H9 (cell line): ENCODE measurements at regions not wholly inside any gene's neighbourhood (a gene's known extent, or its start where the extent isn't known, plus 50 kb on each side); places are given as distances from the start of the nearest gene placed in this dataset.

Experiments
- DNase-seq: peaks from one replicate; pipeline ENCODE4 v3.0.0-alpha.2; 2017
- H2AFZ ChIP-seq: one replicate; pipeline ENCODE4 v1.6.1; 2013; ENCODE audit warnings: mild to moderate bottlenecking, low read length, control low read depth, moderate library complexity
- H2AK5ac ChIP-seq: 2 replicates; pipeline ENCODE4 v1.6.1; 2013; ENCODE audit warnings: low read length, control low read depth, mixed read lengths; ENCODE audit not compliant: insufficient read length
- H2BK120ac ChIP-seq: one replicate; pipeline ENCODE4 v1.6.1; 2013; ENCODE audit warnings: low read depth, mild to moderate bottlenecking, low read length, control low read depth, inconsistent platforms; ENCODE audit not compliant: poor library complexity, severe bottlenecking
- H2BK12ac ChIP-seq: 2 replicates; pipeline ENCODE4 v1.6.1; 2013; ENCODE audit warnings: low read length, control low read depth, mixed read lengths, low read depth; ENCODE audit not compliant: insufficient read length
- H2BK15ac ChIP-seq: 2 replicates; pipeline ENCODE4 v1.6.1; 2013; ENCODE audit warnings: low read depth, low read length, control low read depth
- H2BK20ac ChIP-seq: one replicate; pipeline ENCODE4 v1.6.1; 2013; ENCODE audit warnings: low read depth, mild to moderate bottlenecking, low read length, control low read depth, inconsistent platforms; ENCODE audit not compliant: poor library complexity, severe bottlenecking
- H2BK5ac ChIP-seq: 2 replicates; pipeline ENCODE4 v1.6.1; 2013; ENCODE audit warnings: low read length, control low read depth, mixed read lengths; ENCODE audit not compliant: insufficient read length
- H3K14ac ChIP-seq: 2 replicates; pipeline ENCODE4 v1.6.1; 2013; ENCODE audit warnings: low read length, control low read depth; ENCODE audit not compliant: insufficient read depth
- H3K18ac ChIP-seq: 2 replicates; pipeline ENCODE4 v1.6.1; 2013; ENCODE audit warnings: low read depth, mild to moderate bottlenecking, mixed read lengths, low read length, control low read depth; ENCODE audit not compliant: insufficient read length
- H3K23ac ChIP-seq: 2 replicates; pipeline ENCODE4 v1.6.1; 2013; ENCODE audit warnings: low read length, control low read depth, mixed read lengths, low read depth; ENCODE audit not compliant: insufficient read length
- H3K23me2 ChIP-seq: 2 replicates; pipeline ENCODE4 v1.6.1; 2013; ENCODE audit warnings: low read depth, mild to moderate bottlenecking, mixed read lengths, low read length, control low read depth; ENCODE audit not compliant: insufficient read length, poor library complexity, severe bottlenecking
- H3K27ac ChIP-seq: 2 replicates; pipeline ENCODE4 v1.5.1; 2013; ENCODE audit warnings: low read length, control low read depth, mixed read lengths, low read depth; ENCODE audit not compliant: insufficient read length
- H3K27me3 ChIP-seq: 2 replicates; pipeline ENCODE4 v1.6.1; 2013; ENCODE audit warnings: low read length, control low read depth, inconsistent platforms; ENCODE audit not compliant: insufficient read depth
- H3K4ac ChIP-seq: 2 replicates; pipeline ENCODE4 v1.6.1; 2013; ENCODE audit warnings: low read depth, mild to moderate bottlenecking, control low read depth, inconsistent platforms, low read length, moderate library complexity
- H3K4me1 ChIP-seq: 2 replicates; pipeline ENCODE4 v1.6.1; 2013; ENCODE audit warnings: low read length, control low read depth, inconsistent platforms; ENCODE audit not compliant: insufficient read depth
- H3K4me2 ChIP-seq: 2 replicates; pipeline ENCODE4 v1.6.1; 2013; ENCODE audit warnings: low read length, control low read depth, mixed read lengths; ENCODE audit not compliant: insufficient read length, insufficient read depth
- H3K56ac ChIP-seq: 2 replicates; pipeline ENCODE4 v1.6.1; 2013; ENCODE audit warnings: low read depth, mild to moderate bottlenecking, mixed read lengths, low read length, control low read depth; ENCODE audit not compliant: insufficient read length
- H3K79me1 ChIP-seq: 2 replicates; pipeline ENCODE4 v1.6.1; 2013; ENCODE audit warnings: low read depth, mild to moderate bottlenecking, moderate library complexity, low read length, control low read depth, inconsistent platforms; ENCODE audit not compliant: insufficient read depth, poor library complexity, severe bottlenecking
- H3K79me2 ChIP-seq: 2 replicates; pipeline ENCODE4 v1.6.1; 2013; ENCODE audit warnings: low read length, control low read depth, inconsistent platforms; ENCODE audit not compliant: insufficient read depth
- H3K9ac ChIP-seq: 2 replicates; pipeline ENCODE4 v1.6.1; 2013; ENCODE audit warnings: low read length, control low read depth, mixed read lengths; ENCODE audit not compliant: insufficient read length; ENCODE audit errors: extremely low read depth
- H3K9me3 ChIP-seq: one replicate; pipeline ENCODE4 v1.6.1; 2013; ENCODE audit warnings: low read depth, low read length, inconsistent platforms; ENCODE audit not compliant: control insufficient read depth
- H3T11ph ChIP-seq: one replicate; pipeline ENCODE4 v1.6.1; 2013; ENCODE audit warnings: mild to moderate bottlenecking, low read length, control low read depth, inconsistent platforms
- H4K20me1 ChIP-seq: one replicate; pipeline ENCODE4 v1.6.1; 2013; ENCODE audit not compliant: control insufficient read depth, insufficient read length, insufficient read depth
- H4K5ac ChIP-seq: 2 replicates; pipeline ENCODE4 v1.6.1; 2013; ENCODE audit warnings: low read depth, mild to moderate bottlenecking, mixed read lengths, low read length, control low read depth; ENCODE audit not compliant: insufficient read length
- H4K8ac ChIP-seq: replicated peaks from 2 replicates; pipeline ENCODE4 v1.6.1; 2013; ENCODE audit warnings: low read length, control low read depth, mixed read lengths, low read depth; ENCODE audit not compliant: insufficient read length
- H4K91ac ChIP-seq: 2 replicates; pipeline ENCODE4 v1.6.1; 2013; ENCODE audit warnings: low read depth, mild to moderate bottlenecking, moderate library complexity, mixed read lengths, low read length, control low read depth; ENCODE audit not compliant: insufficient read length
- H3K27ac Mint-ChIP-seq, 3 experiments: 2 replicates in 2 of 3; 3 replicates in 1 of 3; pipeline ENCODE4 v1.8.0; 2020 to 2021; ENCODE audit warnings: mixed read lengths in 3 of 3, mild to moderate bottlenecking in 1 of 3, moderate library complexity in 1 of 3
- H3K27me3 Mint-ChIP-seq: 2 replicates; pipeline ENCODE4 v1.8.0; 2021; ENCODE audit warnings: low read depth, mild to moderate bottlenecking, moderate library complexity, mixed read lengths
- H3K36me3 Mint-ChIP-seq, 3 experiments: 2 replicates in 2 of 3; 3 replicates in 1 of 3; pipeline ENCODE4 v1.8.0; 2020 to 2021; ENCODE audit warnings: low read depth in 3 of 3, mixed read lengths in 3 of 3; ENCODE audit not compliant: insufficient read depth in 1 of 3
- H3K4me1 Mint-ChIP-seq, 2 experiments: 2 replicates each; pipeline ENCODE4 v1.8.0; 2020; ENCODE audit warnings: mixed read lengths in 2 of 2
- H3K4me3 Mint-ChIP-seq, 2 experiments: 2 replicates in 1 of 2; 3 replicates in 1 of 2; pipeline ENCODE4 v1.8.0; 2020 to 2021; ENCODE audit warnings: mild to moderate bottlenecking in 2 of 2, mixed read lengths in 2 of 2, moderate library complexity in 1 of 2
- H3K9me3 Mint-ChIP-seq, 2 experiments: 2 replicates in 1 of 2; 3 replicates in 1 of 2; pipeline ENCODE4 v1.8.0; 2020; ENCODE audit warnings: mild to moderate bottlenecking in 2 of 2, mixed read lengths in 2 of 2, moderate library complexity in 1 of 2
- CTCF ChIP-seq: fragments of 200-600 bp; sonication (generic); conservative IDR thresholded peaks from 3 replicates; pipeline ENCODE4 v1.8.0; 2021; ENCODE audit warnings: antibody characterized with exemption, mild to moderate bottlenecking
- WGBS: extraction: QIAGEN DNeasy Blood & Tissue Kit; methylation state at CpG from one replicate; pipeline ENCODE4 v1.1.7; 2013; ENCODE audit warnings: missing lambda C conversion rate, low lambda C conversion rate, mixed read lengths; ENCODE audit not compliant: insufficient read length; ENCODE audit errors: extremely low coverage; 5-methylcytosine and 5-hydroxymethylcytosine counted together

GRCh38 chr3:177438596-177439220, 241.4 kb upstream of the TBL1XR1 start:
- DNase-seq = no peak
- no peak overlapping the region for H3K27ac Mint-ChIP-seq

More at GRCh38 chr3:177438596-177439220, 241.4 kb upstream of the TBL1XR1 start:
- Histone ChIP-seq H3K79me2 (no peaks in the 10 kb centered on the region), H2BK20ac (no peak overlapping the region), H2BK120ac (no peak overlapping the region), H3K18ac (no peak overlapping the region), H3K4me2 (no peak overlapping the region), H3K4ac (no peak overlapping the region), H3T11ph (no peak overlapping the region), H4K91ac (no peak overlapping the region), H4K20me1 (no peaks in the 10 kb centered on the region), H3K9me3 (no peaks in the 10 kb centered on the region), H3K14ac (no peak overlapping the region), H4K8ac (no peak overlapping the region), H2AK5ac (no peak overlapping the region), H3K23me2 (no peaks in the 10 kb centered on the region), H3K27me3 (no peaks in the 10 kb centered on the region), H2AFZ (no peak overlapping the region), H3K4me1 (no peaks in the 10 kb centered on the region), H3K79me1 (no peaks in the 10 kb centered on the region), H3K23ac (no peak overlapping the region), H2BK12ac (no peak overlapping the region), H2BK5ac (no peak overlapping the region), H4K5ac (no peak overlapping the region), H2BK15ac (no peak overlapping the region), H3K27ac (no peak overlapping the region), H3K56ac (no peak overlapping the region), H3K9ac (no peak overlapping the region)
- TF ChIP-seq CTCF = no peak
- Mint-ChIP-seq H3K27me3 (no peaks in the 10 kb centered on the region), H3K36me3 (no peaks in the 10 kb centered on the region), H3K4me1 (no peaks in the 10 kb centered on the region), H3K4me3 (no peak overlapping the region), H3K9me3 (no peaks in the 10 kb centered on the region)
- WGBS = no CpG with 5 or more reads among the region's 7 CpGs
